ENCODE measurements at regions not wholly inside any gene's neighbourhood (a gene's known extent, or its start where the extent isn't known, plus 50 kb on each side); places are given as distances from the start of the nearest gene placed in this dataset.

- H3K36me3 Mint-ChIP-seq (ENCODE audit: insufficient read depth), result peaks cover 2% of the 10 kb centered on the region
- ATAC-seq (replicated peaks) (no peak), DNase-seq (no peak)
- no peak overlapping the region for H3K4me3 Mint-ChIP-seq
- no peaks in the 10 kb centered on the region for H3K27me3 Mint-ChIP-seq
- H3K4me1 Mint-ChIP-seq (ENCODE audit: low read depth in 2 of 2), result no peaks in the 10 kb centered on the region
- peaks cover 0 to 3% of the 10 kb centered on the region in 2 donors for H3K9me3 Mint-ChIP-seq
- H3K27ac Mint-ChIP-seq, result no peak overlapping the region
Observed at GRCh38 chr14:58873228-58873953, 235.6 kb downstream of the DACT1 start.

- DNase-seq (no peak), ATAC-seq (replicated peaks) (no peak)
- Mint-ChIP-seq H3K4me3 (no peak overlapping the region), H3K4me1 (ENCODE audit: low read depth in 2 of 2) (no peaks in the 10 kb centered on the region), H3K9me3 (peaks cover 0 to 5% of the 10 kb centered on the region in 2 donors), H3K27me3 (no peaks in the 10 kb centered on the region), H3K27ac (no peak overlapping the region), H3K36me3 (ENCODE audit: insufficient read depth) (peaks cover 2% of the 10 kb centered on the region)
Observed at GRCh38 chr14:58875613-58876012, 237.9 kb downstream of the DACT1 start.

- no peak overlapping the region for H3K4me3 Mint-ChIP-seq
- H3K27me3 Mint-ChIP-seq, result no peaks in the 10 kb centered on the region
- peaks cover 2% of the 10 kb centered on the region for H3K36me3 Mint-ChIP-seq (ENCODE audit: insufficient read depth)
- H3K4me1 Mint-ChIP-seq (ENCODE audit: low read depth in 2 of 2), result no peaks in the 10 kb centered on the region
- H3K9me3 Mint-ChIP-seq, result peaks cover 0 to 5% of the 10 kb centered on the region in 2 donors
- H3K27ac Mint-ChIP-seq, result no peak overlapping the region
- DNase-seq (no peak), ATAC-seq (replicated peaks) (no peak)
Observed at GRCh38 chr14:58876608-58877007, 238.8 kb downstream of the DACT1 start.

GRCh38 chr14:58878439-58879139, 240.8 kb downstream of the DACT1 start:
- no peak for DNase-seq
- Mint-ChIP-seq H3K4me1 (ENCODE audit: low read depth in 2 of 2) (no peaks in the 10 kb centered on the region), H3K27me3 (no peaks in the 10 kb centered on the region), H3K4me3 (no peak overlapping the region), H3K9me3 (peaks cover 0 to 5% of the 10 kb centered on the region in 2 donors), H3K36me3 (ENCODE audit: insufficient read depth) (peaks cover 2% of the 10 kb centered on the region), H3K27ac (no peak overlapping the region)
- ATAC-seq (replicated peaks), result no peak

GRCh38 chr14:58881433-58881832, 243.7 kb downstream of the DACT1 start:
- no peak for DNase-seq
- H3K36me3 Mint-ChIP-seq (ENCODE audit: insufficient read depth), result no peaks in the 10 kb centered on the region
- no peaks in the 10 kb centered on the region for H3K4me1 Mint-ChIP-seq (ENCODE audit: low read depth in 2 of 2)
- no peak overlapping the region for H3K27ac Mint-ChIP-seq
- peaks cover 0 to 12% of the 10 kb centered on the region in 2 donors for H3K9me3 Mint-ChIP-seq
- no peak for ATAC-seq (replicated peaks)
- no peak overlapping the region for H3K4me3 Mint-ChIP-seq
- H3K27me3 Mint-ChIP-seq, result no peaks in the 10 kb centered on the region

GRCh38 chr14:58882577-58883018, 244.8 kb downstream of the DACT1 start:
- Mint-ChIP-seq H3K27me3 (no peaks in the 10 kb centered on the region), H3K36me3 (ENCODE audit: insufficient read depth) (no peaks in the 10 kb centered on the region), H3K4me1 (ENCODE audit: low read depth in 2 of 2) (no peaks in the 10 kb centered on the region), H3K27ac (no peak overlapping the region), H3K4me3 (no peak overlapping the region), H3K9me3 (peaks cover 0 to 9% of the 10 kb centered on the region in 2 donors)
- DNase-seq (no peak), ATAC-seq (replicated peaks) (no peak)

GRCh38 chr14:58884442-58884841, 246.7 kb downstream of the DACT1 start:
- ATAC-seq (replicated peaks) (no peak), DNase-seq (no peak)
- H3K4me1 Mint-ChIP-seq (ENCODE audit: low read depth in 2 of 2), result no peaks in the 10 kb centered on the region
- H3K27ac Mint-ChIP-seq, result no peak overlapping the region
- peaks cover 0 to 7% of the 10 kb centered on the region in 2 donors for H3K9me3 Mint-ChIP-seq
- H3K27me3 Mint-ChIP-seq, result no peaks in the 10 kb centered on the region
- no peak overlapping the region for H3K4me3 Mint-ChIP-seq
- no peaks in the 10 kb centered on the region for H3K36me3 Mint-ChIP-seq (ENCODE audit: insufficient read depth)

GRCh38 chr14:58887931-58888330, 250.2 kb downstream of the DACT1 start:
- Mint-ChIP-seq H3K9me3 (peaks cover 7 to 12% of the 10 kb centered on the region in 2 donors), H3K4me1 (ENCODE audit: low read depth in 2 of 2) (no peaks in the 10 kb centered on the region), H3K27me3 (no peaks in the 10 kb centered on the region), H3K27ac (no peak overlapping the region), H3K36me3 (ENCODE audit: insufficient read depth) (no peaks in the 10 kb centered on the region), H3K4me3 (no peak overlapping the region)
- no peak for ATAC-seq (replicated peaks)
- DNase-seq, result no peak

- H3K27ac Mint-ChIP-seq, result no peak overlapping the region
- DNase-seq (no peak), ATAC-seq (replicated peaks) (no peak)
- H3K4me1 Mint-ChIP-seq (ENCODE audit: low read depth in 2 of 2), result no peaks in the 10 kb centered on the region
- no peak overlapping the region for H3K4me3 Mint-ChIP-seq
- H3K36me3 Mint-ChIP-seq (ENCODE audit: insufficient read depth), result no peaks in the 10 kb centered on the region
- H3K27me3 Mint-ChIP-seq, result no peaks in the 10 kb centered on the region
- H3K9me3 Mint-ChIP-seq, result peaks cover 0 to 3% of the 10 kb centered on the region in 2 donors
Observed at GRCh38 chr14:58898655-58899316, 261.0 kb downstream of the DACT1 start.

GRCh38 chr14:58899317-58899713, 261.6 kb downstream of the DACT1 start:
- DNase-seq (no peak), ATAC-seq (replicated peaks) (no peak)
- Mint-ChIP-seq H3K9me3 (peaks cover 0 to 3% of the 10 kb centered on the region in 2 donors), H3K27me3 (no peaks in the 10 kb centered on the region), H3K4me1 (ENCODE audit: low read depth in 2 of 2) (no peaks in the 10 kb centered on the region), H3K4me3 (no peak overlapping the region), H3K27ac (no peak overlapping the region), H3K36me3 (ENCODE audit: insufficient read depth) (no peaks in the 10 kb centered on the region)

GRCh38 chr14:58901826-58902225, 264.1 kb downstream of the DACT1 start:
- no peaks in the 10 kb centered on the region for H3K4me1 Mint-ChIP-seq (ENCODE audit: low read depth in 2 of 2)
- H3K9me3 Mint-ChIP-seq, result peaks cover 0 to 3% of the 10 kb centered on the region in 2 donors
- H3K27me3 Mint-ChIP-seq, result no peaks in the 10 kb centered on the region
- no peaks in the 10 kb centered on the region for H3K36me3 Mint-ChIP-seq (ENCODE audit: insufficient read depth)
- ATAC-seq (replicated peaks) (no peak), DNase-seq (no peak)
- H3K27ac Mint-ChIP-seq, result no peak overlapping the region
- H3K4me3 Mint-ChIP-seq, result no peak overlapping the region

GRCh38 chr14:58904776-58905175, 267.0 kb downstream of the DACT1 start:
- Mint-ChIP-seq H3K27me3 (no peaks in the 10 kb centered on the region), H3K36me3 (ENCODE audit: insufficient read depth) (no peaks in the 10 kb centered on the region), H3K9me3 (no peaks in the 10 kb centered on the region), H3K4me3 (no peak overlapping the region), H3K27ac (no peak overlapping the region), H3K4me1 (ENCODE audit: low read depth in 2 of 2) (no peaks in the 10 kb centered on the region)
- no peak for ATAC-seq (replicated peaks)
- no peak for DNase-seq

- H3K36me3 Mint-ChIP-seq (ENCODE audit: insufficient read depth), result no peaks in the 10 kb centered on the region
- no peaks in the 10 kb centered on the region for H3K9me3 Mint-ChIP-seq
- ATAC-seq (replicated peaks) (no peak), DNase-seq (no peak)
- no peak overlapping the region for H3K27ac Mint-ChIP-seq
- no peaks in the 10 kb centered on the region for H3K4me1 Mint-ChIP-seq (ENCODE audit: low read depth in 2 of 2)
- no peak overlapping the region for H3K4me3 Mint-ChIP-seq
- H3K27me3 Mint-ChIP-seq, result no peaks in the 10 kb centered on the region
Observed at GRCh38 chr14:58907803-58908202, 270.0 kb downstream of the DACT1 start.

GRCh38 chr14:58912287-58912686, 274.5 kb downstream of the DACT1 start:
- no peak overlapping the region for H3K4me3 Mint-ChIP-seq
- no peak overlapping the region for H3K27ac Mint-ChIP-seq
- no peaks in the 10 kb centered on the region for H3K9me3 Mint-ChIP-seq
- ATAC-seq (replicated peaks) (no peak), DNase-seq (no peak)
- H3K36me3 Mint-ChIP-seq (ENCODE audit: insufficient read depth), result no peaks in the 10 kb centered on the region
- H3K4me1 Mint-ChIP-seq (ENCODE audit: low read depth in 2 of 2), result no peaks in the 10 kb centered on the region
- H3K27me3 Mint-ChIP-seq, result no peaks in the 10 kb centered on the region

Measured in effector memory CD8-positive, alpha-beta T cell (primary cell).